Mucosa of descending colon (tissue), 3 donors: ENCODE measurements at regions not wholly inside any gene's neighbourhood (a gene's known extent, or its start where the extent isn't known, plus 50 kb on each side); places are given as distances from the start of the nearest gene placed in this dataset.

ENCODE experiments used
- ATAC-seq: fragments of 200-7000 bp; cut with Tn5 transposase; one replicate; pipeline ENCODE4 v1.9.1; 2020; ENCODE audit warnings: mild to moderate bottlenecking, moderate library complexity
- DNase-seq, 3 donors: peaks; one replicate each; pipeline ENCODE4 v3.0.0-alpha.2; 2020
- H3K36me3 ChIP-seq: fragments of 200-600 bp; one replicate; pipeline ENCODE4 v1.8.0; 2021; ENCODE audit warnings: low read depth, mild to moderate bottlenecking
- H3K4me1 ChIP-seq: fragments of 200-600 bp; one replicate; pipeline ENCODE4 v1.8.0; 2021; ENCODE audit warnings: low read depth, mild to moderate bottlenecking
- H3K4me3 ChIP-seq: fragments of 200-600 bp; one replicate; pipeline ENCODE4 v1.8.0; 2021; ENCODE audit warnings: mild to moderate bottlenecking
- H3K9me3 ChIP-seq: fragments of 200-600 bp; one replicate; pipeline ENCODE4 v1.8.0; 2021; ENCODE audit warnings: mild to moderate bottlenecking
- intact Hi-C, 2 donors: fragments of 100-400 bp; cut with DNase I in 1 of 2; cut with micrococcal nuclease in 1 of 2; formaldehyde crosslinking; loops; one replicate each; pipeline versions ENCODE4 v1.11.0 to v1.11.1; 2022; cut with DNase I, micrococcal nuclease
- TF ChIP-seq, protein P1 (sequence below): fragments of 200-600 bp; IDR thresholded peaks from one replicate; pipeline ENCODE4 v1.8.0; 2022; ENCODE audit warnings: antibody characterized with exemption, mild to moderate bottlenecking
- donor health status: DM: no; HTN: no; CAD: no; lungs with moderate emphysema.
- donor health status: DM: no; HTN: no; CAD: no.
- donor health status: DM: no; HTN: yes; CAD: no.

DNA sequence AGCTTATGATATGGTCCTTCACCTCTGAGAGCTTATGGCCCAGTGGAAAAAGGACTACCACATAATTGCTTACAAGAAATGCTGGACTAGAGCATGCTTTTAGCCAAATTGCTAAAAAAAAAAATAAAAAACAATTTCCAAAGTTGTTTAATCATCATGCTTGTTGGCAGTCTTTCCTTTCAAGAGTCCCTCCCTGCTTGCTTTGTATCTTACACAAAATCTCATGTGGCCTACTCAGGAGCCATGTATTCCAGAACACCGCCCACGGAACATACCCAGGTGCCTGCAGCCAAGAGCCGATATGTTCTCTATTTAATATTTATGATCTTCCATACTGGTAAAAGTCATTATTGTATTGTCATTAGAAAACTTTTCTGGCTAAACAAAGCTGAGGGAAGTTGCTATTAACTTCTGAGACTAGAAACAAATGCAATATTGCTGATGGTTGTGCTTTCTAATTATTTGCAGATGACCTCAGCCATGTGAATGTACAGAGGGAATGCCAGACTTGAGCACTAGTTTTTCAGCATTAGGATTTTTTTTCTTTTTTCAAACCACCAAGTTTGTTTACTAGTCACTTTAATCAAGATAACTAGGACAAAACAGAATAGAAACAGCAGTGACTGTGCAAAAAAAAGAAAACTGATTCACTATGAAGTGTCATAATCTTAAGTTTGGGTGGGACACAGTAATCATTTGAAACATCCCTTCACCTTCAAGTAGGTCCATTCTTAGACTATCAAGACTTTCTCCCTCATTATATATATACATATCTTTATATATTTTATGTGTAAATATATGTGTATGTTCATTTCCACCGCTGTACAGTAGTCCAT, 129.3 kb upstream of the GORAB start:
- TF ChIP-seq, protein P1, sequence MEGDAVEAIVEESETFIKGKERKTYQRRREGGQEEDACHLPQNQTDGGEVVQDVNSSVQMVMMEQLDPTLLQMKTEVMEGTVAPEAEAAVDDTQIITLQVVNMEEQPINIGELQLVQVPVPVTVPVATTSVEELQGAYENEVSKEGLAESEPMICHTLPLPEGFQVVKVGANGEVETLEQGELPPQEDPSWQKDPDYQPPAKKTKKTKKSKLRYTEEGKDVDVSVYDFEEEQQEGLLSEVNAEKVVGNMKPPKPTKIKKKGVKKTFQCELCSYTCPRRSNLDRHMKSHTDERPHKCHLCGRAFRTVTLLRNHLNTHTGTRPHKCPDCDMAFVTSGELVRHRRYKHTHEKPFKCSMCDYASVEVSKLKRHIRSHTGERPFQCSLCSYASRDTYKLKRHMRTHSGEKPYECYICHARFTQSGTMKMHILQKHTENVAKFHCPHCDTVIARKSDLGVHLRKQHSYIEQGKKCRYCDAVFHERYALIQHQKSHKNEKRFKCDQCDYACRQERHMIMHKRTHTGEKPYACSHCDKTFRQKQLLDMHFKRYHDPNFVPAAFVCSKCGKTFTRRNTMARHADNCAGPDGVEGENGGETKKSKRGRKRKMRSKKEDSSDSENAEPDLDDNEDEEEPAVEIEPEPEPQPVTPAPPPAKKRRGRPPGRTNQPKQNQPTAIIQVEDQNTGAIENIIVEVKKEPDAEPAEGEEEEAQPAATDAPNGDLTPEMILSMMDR, result no peak
- Histone ChIP-seq H3K36me3 (no peaks in the 10 kb centered on the region), H3K4me3 (no peak overlapping the region), H3K9me3 (no peaks in the 10 kb centered on the region), H3K4me1 (no peaks in the 10 kb centered on the region)
- DNase-seq (no peak), ATAC-seq (no peak)
- intact Hi-C loops, result no loop called here

DNA sequence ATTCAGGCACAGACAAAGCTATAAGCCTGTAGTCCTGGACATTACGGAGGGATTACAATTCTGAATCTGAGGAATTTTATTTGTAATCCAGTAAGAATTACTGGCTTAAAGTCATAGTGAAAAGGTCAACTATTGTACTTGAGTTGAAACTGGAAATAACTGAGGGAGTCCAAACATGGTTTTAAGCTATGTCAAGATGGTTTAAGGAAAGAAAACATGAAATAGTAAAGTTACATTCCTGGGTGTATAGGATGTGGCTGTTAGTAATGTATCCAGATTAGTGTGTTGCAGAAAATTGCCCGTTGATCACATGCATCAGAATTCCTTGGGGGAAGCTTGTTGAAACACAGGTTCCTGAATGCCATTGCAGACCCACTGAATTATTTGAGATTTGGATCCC, 124.8 kb upstream of the GORAB start:
- TF ChIP-seq, protein P1, result no peak
- Histone ChIP-seq H3K9me3 (no peaks in the 10 kb centered on the region), H3K36me3 (no peaks in the 10 kb centered on the region), H3K4me3 (no peak overlapping the region), H3K4me1 (no peaks in the 10 kb centered on the region)
- intact Hi-C loops, result no loop called here
- DNase-seq (no peak), ATAC-seq (no peak)

DNA sequence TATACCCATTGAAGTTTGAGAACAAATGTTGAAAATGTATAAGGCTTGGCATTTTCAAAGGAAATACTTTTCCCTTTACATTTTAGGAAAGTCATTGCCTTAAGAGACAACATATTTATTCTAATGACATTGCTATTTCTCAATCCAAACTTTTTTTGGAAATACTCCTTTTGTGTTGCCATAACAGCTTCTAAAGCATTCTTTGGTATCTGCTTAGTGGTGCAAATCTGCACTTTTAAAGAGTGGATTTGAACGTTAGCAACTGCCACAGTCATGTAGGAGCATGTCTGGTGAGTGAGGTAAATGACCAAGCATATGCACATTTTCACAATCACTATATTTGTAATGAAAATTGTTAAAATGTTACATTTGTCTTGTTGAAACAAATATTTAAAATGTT, 124.4 kb upstream of the GORAB start:
- H3K4me3 ChIP-seq, result no peak overlapping the region
- TF ChIP-seq, protein P1, result no peak
- H3K9me3 ChIP-seq, result no peaks in the 10 kb centered on the region
- no peaks in the 10 kb centered on the region for H3K4me1 ChIP-seq
- ATAC-seq (no peak), DNase-seq (no peak)
- no peaks in the 10 kb centered on the region for H3K36me3 ChIP-seq
- intact Hi-C loops, result no loop called here

DNA sequence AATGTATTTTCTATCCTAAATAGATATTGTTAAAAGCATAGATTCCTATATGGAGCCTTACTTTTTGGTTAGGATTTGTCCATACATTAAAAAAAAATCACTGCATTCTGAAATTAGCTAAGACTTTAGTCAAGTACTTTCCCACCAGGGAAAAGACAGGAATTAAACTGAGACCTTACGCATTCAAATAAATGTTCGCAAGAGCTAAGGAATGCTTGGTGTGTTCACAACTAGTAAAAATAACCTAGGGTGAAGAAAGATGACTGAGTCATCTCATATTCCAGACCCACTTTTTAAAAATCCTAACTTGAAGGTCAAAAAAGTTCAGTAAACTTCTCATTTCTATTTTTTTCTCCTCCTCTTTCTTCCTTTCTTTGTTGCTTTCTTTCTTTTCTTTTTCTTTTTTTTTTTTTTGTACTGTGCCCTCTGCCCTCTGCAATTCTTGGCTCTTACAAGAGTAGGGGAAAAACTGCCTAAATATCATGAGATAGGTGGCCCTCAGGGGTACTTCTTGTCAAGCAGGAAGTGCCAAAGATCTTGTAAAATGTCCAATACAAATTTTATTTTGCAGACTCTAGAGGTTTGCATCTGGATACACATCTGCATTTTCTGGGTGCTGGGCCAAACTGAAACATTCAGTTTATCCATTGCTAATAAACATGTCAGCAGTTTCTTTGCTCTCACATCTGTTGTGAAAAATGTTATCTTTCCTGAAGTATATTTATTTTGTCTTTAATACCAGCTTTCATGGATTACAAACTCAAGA, 121.4 kb upstream of the GORAB start:
- Histone ChIP-seq H3K4me1 (peaks cover 3% of the 10 kb centered on the region), H3K36me3 (no peaks in the 10 kb centered on the region), H3K4me3 (no peak overlapping the region), H3K9me3 (no peaks in the 10 kb centered on the region)
- intact Hi-C loops, result no loop called here
- TF ChIP-seq, protein P1, result no peak
- no peak for DNase-seq
- ATAC-seq, result no peak

DNA sequence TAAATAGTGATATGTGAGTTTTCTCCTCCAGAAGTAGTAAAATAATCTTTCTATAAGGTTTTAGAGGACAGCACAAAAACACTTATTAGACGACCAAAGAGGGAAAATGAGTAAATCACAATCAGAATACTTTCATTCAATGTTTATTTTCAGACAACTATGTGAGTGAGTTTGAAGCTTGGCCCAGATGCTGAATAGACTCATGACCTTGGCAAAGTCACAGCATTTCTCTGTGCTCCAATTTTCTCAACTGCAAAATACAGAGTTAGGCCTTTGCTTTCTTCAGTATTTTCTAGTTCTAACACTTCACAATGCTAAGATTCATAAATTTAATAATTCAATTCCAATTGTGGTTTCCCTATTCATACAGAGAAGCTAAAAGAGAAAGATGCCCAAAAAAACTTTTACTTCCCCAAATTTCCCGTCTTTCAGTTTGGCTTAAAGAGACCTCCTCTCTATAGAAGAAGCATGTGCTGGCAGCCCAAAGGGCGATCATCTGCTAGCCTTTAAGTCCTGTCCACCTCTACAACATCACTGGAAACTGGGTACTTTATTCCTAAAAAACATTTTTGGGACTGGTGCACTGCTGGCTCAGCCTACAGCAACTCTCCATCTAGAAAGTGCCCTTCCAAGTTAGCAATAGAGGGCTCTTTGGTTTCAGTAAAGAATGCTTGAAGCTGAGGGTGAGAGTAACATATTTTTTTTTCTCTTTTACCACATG, 116.8 kb upstream of the GORAB start:
- TF ChIP-seq, protein P1, result no peak
- Histone ChIP-seq H3K9me3 (no peaks in the 10 kb centered on the region), H3K36me3 (no peaks in the 10 kb centered on the region), H3K4me1 (peaks cover 12% of the 10 kb centered on the region), H3K4me3 (no peak overlapping the region)
- intact Hi-C loops, result no loop called here
- no peak for DNase-seq
- no peak for ATAC-seq
